T47D (cell line): ENCODE measurements at regions not wholly inside any gene's neighbourhood (a gene's known extent, or its start where the extent isn't known, plus 50 kb on each side); places are given as distances from the start of the nearest gene placed in this dataset.
"Not testable (repeated sequence)": the region's sequence is repeated elsewhere in the genome, so short reads cannot be mapped to it uniquely, and the experiment has no call there.

Experiments
- DNase-seq, 2 experiments: peaks; one replicate each; pipeline versions ENCODE4 v3.0.0 to v3.0.0-alpha.2; 2011 to 2012; ENCODE audit warnings: low read depth in 1 of 2, low spot score in 1 of 2
- JUND ChIP-seq: IDR thresholded peaks from 2 replicates; pipeline ENCODE4 v1.6.1; 2012; ENCODE audit warnings: low read depth
- in situ Hi-C: cut with HindIII; loops from 2 replicates; pipeline ENCODE4 v1.10.0; 2016; ENCODE audit warnings: low sequenced_read_pairs, low pct_unique_long_range_greater_than_20kb

DNA sequence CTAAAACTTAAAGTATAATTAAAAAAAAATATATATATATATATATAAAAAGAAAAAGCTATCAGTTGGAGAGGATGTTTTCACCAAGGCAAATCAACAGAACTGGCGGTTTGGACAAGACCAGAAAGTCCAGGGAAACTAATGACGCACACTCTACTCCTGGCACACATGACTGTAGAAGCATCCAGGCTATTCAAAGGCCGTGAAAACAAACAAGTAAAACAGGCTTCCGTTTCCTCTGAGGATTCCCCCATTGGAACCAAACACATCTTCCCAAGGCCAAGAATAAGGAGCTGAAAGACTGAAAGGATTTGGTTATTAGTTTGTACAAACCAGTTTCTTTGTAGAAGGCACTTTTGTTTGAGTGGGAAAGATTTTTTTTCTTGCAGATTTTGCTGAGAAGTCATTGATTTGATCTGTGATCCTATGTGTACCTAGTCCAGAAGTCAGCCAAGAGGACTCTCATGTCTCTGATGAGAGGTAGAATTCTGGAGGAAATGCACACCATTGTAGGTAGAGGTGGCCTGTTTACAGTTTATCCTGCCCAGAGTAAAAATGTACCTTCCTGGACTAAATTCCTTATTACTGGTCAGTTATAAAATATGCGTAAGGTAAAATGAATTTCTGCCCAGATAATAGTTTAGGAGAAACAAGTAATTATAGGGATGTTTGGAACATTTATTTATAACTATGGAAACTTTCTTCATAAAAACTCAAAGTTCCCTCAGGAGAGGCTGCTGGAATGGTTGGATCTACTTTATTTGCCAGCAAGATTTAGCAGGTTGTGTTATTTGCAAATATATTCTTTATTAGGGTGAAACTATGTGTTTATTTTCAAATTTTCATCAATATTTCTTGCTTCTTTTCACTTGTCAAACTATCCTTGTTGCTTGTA, 66.5 kb downstream of the DMP1 start:
- peak in 1 of 2 experiments; percentile 56 for DNase-seq
- in situ Hi-C loops: no loop called here
- no peak for TF ChIP-seq JUND

DNA sequence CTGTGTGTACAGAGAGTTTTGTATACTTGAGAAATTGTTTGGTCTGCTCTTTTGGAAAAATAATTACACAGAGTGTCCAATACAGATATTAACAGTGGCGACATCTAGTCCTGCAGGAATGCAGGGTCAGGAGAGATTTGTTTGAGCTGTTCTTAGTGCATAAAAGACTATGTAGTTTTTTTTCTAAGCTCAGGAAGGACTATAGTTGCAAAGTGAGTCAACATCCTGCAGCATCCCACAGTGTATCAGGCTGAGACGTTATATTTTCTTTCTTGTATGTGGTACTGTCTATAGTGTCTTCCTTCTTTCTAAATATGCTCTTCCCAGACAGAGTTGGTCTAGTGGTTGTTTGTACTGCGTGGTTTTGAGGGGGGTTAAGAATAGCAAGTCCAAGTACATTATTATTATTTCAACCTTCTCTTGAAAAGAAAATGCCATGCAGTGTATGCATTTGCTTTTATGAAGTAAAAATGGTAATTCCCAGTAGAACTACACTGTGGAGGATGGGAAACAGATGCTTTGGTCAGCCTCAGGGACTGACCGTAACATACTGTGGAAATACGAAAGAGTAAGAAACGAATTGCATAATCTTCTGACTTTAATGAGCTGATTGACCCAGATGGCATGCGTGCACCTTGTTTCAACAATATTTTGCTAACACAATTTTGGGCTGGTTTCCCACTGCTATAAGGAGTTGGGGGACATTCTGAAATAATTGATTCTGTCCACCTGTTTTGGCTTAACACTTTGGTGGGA, 67.4 kb downstream of the DMP1 start:
- in situ Hi-C loops: no loop called here
- no peak for TF ChIP-seq JUND
- DNase-seq: no peak

DNA sequence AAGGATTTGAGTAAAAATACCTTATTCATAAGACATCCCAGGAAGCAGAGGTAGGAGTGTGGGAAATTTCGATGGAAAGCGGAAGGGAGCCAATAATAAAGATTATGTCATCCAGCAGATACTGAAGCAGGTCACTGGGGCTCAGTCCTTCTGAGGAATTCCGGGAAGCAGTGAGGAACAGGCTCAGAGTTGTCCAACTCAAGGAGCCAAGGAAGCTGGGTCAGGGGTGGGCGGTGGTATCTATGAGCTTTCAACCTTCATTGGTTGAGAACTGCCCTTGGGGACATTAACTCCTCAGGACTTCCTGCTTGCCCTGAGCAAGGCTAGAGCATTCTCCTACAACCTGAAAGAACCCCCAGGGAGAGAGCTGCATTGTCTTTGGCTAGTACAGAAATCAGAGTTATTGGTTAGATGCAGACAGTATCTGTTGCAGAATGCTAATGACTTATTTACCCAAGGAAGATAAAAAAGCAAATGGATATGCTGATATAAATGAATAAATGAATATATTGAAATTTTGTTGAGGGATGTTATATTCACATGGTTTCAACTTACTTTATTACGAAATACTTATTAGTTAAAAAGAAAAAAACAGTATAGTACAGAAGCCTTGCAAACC, 68.2 kb downstream of the DMP1 start:
- DNase-seq: no peak
- TF ChIP-seq JUND: no peak
- in situ Hi-C loops: no loop called here

DNA sequence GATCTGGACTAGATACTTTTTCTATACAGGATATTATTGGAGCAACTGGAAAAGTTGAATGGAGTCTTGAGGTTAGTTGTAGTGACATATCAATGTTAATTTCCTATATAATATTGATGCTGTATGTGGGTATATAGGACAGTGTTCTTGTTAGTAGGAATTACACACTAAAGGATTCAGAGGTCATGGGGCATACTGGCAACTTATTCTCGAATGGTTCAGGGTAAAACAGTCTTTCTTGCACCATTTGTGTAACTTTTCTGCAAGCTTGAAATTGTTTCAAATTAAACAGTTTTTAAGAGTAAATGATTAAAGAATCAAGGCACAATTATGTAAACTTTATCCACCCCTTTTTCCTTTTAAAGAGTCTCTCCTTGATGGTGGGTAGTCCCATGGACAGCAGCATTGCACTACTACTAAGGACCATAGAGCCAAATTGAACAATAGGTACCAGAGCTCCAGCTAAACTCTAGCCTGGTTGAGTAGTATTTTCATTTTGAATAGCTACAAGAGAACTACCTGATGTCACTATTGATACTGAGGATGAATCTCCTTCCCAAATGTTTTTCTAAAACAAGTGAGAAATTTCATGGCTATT, 70.1 kb downstream of the DMP1 start:
- no peak for TF ChIP-seq JUND
- no peak for DNase-seq
- in situ Hi-C loops: no loop called here

DNA sequence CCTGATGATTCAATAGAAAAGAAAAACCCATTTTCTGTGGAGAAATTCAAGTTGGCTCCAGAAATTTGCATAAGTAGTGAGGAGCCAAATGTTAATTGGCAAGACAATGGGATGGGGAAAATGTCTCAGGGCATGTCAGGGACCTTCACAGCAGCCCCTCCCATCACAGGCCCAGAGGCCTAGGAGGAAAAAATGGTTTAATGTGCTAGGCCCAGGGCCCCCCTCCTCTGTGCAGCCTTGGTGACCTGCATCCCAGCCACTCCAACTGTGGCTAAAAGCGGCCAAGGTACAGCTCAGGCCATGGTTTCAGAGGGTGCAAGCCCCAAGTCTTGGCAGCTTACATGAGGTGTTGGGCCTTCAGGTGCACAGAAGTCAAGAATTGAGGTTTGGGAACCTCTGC, 74.1 kb upstream of the IBSP start:
- DNase-seq, in situ Hi-C loops: not testable (repeated sequence)

DNA sequence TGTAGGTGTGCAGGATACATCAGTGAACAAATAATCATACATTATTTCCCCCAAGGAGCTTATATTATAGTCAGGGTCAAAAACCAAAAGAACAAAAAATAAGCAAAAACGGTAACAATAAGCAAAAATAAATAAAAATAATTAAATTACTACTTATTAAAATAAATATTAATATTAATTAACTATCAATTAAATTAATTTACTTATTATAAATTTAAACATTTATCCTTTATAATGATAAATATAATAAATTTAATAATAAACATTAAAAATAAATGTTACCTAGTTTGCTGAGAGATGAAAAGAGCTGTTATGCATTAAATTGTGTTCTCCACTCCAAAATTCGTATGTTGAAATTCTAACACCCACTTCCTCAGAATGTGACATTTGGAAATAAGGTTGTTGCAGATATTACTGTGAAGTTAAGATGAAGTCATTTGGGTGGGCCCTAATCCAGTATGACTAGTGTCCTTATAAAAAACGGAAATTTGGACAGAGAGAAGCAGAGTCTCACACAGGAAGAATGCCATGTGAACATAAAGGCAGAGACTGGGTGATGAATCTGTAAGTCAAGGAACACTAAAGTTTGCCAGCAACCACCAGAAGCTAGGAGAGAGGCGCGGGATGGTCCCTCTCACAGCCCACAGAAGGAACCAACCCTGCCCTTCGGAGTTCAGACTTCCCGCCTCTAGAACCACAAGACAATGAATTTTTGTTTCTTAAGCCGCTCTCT, 67.2 kb upstream of the IBSP start:
- DNase-seq: no peak
- no peak for TF ChIP-seq JUND
- in situ Hi-C loops: no loop called here

DNA sequence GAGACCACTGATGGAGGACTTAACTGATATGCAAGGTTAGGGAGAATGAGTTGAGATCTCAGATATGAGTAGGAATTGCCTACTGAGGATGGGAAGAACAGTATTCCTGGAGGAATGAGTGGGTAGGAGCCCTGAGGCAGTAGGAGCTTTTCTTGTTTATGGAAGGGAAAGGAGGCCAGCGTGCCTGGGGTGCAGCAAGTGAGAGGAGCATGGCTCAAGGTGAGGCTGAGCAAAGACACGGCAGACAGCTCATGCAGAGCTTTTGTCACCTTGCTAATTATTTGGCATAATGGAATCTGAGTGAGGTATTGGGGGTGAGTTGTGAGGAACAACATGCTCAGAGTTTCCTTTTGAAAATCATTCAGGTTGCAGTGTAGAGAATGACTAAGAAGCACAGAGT, 65.3 kb upstream of the IBSP start:
- TF ChIP-seq JUND: no peak
- in situ Hi-C loops: no loop called here
- no peak for DNase-seq

DNA sequence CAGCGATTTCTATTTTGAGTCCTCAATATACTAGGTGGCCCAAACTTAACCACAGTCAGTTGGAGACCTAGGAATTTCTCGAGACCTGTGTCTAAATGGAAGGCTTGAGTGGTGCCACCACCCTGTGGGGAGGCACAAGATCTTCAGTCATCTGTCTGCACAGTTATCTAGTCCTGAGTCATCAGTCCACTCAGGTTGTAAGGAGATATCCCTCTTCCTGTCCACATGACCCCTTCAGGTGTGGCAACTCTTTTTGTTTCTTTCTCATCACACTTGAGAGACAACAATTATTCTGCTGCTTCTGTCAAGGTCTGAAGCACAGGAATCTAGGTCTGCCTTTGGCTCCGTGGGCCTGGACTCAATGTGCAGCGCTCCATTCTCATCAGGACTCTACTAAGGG, 64.4 kb upstream of the IBSP start:
- DNase-seq: no peak
- no peak for TF ChIP-seq JUND
- in situ Hi-C loops: no loop called here

DNA sequence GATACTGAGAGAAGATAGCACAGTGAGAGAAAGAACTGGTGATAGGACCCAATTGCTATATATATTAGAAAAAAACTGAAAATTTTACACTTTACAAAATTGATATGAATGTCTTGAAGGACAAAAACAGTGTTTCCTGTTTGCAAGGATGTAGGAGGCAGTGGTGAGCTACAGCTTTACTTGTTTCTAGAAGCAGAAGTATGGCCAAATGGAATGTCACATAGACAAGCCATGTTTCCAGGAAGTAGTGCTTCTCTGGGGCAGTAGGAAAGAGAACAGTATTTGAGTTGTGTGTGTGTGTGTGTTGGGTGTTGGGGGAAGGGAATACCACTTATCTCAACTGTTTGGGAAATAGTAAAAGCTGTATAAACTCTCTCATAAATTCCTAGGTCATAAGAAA, 60.9 kb upstream of the IBSP start:
- in situ Hi-C loops: no loop called here
- no peak for TF ChIP-seq JUND
- DNase-seq: no peak

DNA sequence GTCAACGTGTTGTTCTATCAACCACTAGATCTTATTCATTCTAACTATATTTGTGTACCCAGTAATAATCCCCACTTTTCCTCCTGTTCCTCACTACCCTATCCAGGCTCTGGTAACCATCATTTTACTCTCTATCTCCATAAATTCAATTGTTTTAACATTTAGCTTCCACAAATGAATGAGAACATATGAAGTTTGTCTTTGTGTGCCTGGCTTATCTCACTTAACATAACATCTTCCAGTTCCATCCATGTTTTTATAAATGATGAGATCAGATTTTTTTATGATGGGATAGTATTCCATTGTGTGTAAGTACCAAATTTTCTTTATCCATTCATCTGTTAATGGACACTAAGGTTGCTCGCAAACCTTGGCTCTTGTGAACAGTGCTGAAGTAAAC, 59.9 kb upstream of the IBSP start:
- in situ Hi-C loops: no loop called here
- no peak for TF ChIP-seq JUND

DNA sequence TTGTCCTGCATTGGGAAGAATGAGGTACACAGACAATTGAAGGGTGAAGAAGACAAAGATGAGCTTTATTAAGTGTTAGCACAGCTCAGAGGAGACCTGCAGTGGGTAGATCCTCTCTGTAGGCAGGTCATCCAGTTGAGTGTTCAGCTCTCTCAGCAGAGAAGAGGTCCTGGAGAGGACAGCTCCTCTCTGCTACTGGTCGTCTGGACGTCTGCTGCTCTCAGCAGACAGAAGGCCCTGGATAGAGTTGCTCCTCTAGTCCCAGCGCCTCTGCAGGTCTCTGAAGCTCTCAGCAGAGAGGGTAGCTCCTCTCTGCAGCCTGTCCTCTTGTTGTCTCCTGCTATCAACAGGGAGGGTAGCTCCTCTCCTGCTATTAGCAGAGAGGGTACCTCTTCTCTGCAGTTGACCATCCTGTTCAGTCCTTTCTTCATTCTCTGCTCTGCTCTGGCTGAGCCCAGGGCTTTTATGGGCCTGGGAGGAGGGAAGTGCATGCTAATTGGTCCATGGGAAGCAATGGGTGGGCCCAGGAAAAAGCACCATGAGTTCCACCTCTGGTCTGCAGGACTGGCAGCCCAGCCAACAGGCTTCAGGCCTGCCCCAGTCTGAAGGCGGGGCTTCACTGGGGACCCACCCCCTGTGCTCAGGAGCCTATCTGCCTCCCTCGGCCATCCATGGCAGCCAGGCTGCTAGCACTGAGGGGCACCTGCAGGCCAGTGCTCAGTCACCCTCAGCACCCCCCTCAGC, 54.1 kb upstream of the IBSP start:
- no peak for DNase-seq
- in situ Hi-C loops: no loop called here
- no peak for TF ChIP-seq JUND

More for the DNA sequence above, 59.9 kb upstream of the IBSP start:
- DNase-seq: no peak
